ENCODE measurements at regions not wholly inside any gene's neighbourhood (a gene's known extent, or its start where the extent isn't known, plus 50 kb on each side); places are given as distances from the start of the nearest gene placed in this dataset.

DNA sequence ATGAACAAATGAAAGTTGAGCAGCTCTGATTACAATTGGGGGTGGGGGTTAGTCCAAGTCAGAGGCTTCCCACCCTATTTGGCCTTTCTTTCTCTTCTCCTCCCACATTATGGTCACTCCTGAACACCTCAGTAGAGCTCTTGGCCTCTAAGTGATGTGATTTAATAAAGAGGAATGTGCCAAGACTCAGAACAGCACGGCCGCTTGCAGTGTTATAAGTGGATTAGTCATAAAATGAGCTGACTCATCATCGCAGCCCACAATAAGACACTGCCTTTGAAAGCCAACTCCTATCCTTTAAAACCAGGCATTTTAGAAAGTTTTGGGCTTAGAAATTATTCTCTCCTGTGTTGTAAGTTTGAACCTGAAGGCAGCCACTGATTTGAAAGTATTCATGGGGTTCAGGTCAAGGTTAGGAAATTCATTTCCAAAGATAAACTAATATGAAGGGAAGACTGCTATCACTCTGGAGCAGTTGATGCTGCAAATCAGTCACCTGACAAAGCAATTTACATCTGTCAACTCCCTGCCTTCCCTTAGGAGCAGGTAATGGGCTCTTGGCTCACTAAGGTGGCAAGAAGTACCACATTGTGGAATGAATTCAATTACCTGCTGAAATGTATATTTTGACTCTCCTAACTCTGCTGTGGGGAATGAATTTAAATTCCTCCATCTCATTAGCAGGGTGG lies 283.6 kb upstream of the NMUR2 start:
- TF ChIP-seq CTCF (IDR thresholded peaks at IDR 0.05) (no peak), POLR2AphosphoS5 (IDR thresholded peaks at IDR 0.05) (no peak)
